DMS153 treated with DMSO at 0.1 percent for 48 hours (cell line): ENCODE measurements at regions not wholly inside any gene's neighbourhood (a gene's known extent, or its start where the extent isn't known, plus 50 kb on each side); places are given as distances from the start of the nearest gene placed in this dataset.
A peak's percentile ranks its signal among the peaks of the same experiment; 100 is the strongest.

ENCODE experiments used
- DNase-seq: peaks from one replicate; lab custom pipeline; 2025; ENCODE audit not compliant: unreplicated experiment; lab: John Stamatoyannopoulos, UW

DNA sequence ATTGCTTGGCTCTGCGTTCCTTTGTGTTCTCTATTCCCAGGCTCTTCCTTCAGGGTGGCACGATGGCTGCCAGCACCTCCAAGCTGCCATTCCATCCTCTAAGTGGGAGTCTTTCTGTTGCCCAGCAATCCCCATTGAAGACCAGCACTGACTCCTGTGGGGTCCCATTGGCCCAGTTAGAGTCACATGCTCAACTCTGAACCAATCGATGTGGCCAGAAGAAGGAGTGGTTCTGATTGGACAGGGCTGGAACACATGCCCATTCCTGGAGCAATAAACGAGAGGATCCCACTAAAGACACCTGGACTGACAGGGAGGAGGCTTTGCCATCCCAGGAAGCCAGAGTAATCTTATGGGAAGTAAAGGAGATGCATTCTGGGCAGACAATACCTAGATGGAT, 97.2 kb upstream of the IGSF21 start:
- DNase-seq: no peak

DNA sequence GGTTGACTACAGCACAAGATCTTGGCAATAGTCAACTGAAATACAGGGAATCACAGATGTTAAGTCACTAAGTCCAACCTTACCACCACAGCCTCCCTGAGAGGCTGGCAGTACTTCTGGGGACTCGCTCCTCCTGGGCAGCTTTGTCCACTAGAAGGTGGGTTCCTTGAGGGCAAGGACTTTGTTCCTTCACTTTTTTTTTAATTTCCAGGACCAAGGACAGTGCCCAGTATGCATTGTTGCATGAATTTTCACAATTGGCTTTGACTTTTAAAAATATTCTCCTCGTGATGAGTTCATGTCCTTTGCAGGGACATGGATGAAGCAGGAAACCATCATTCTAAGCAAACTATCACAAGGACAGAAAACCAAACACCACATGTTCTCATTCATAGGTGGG, 96.7 kb upstream of the IGSF21 start:
- no peak for DNase-seq

DNA sequence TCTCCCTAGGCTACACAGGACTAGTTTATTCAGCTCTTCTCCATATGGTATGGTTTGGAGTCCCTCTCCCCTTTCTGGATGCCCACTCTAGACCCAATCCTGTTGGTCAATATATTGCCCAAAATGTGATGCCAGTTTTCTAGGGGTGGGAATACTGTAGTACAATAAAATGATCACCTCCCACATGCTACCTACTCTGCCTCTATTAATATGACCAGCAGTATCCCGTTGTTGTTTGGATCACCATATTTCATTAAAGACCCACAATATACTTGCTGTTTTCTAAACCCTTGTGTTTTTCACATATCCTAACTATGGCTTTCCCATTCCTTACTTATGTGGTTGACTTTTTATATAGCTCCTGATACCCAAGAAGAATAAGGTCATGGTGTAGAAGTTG, 95.9 kb upstream of the IGSF21 start:
- no peak for DNase-seq

DNA sequence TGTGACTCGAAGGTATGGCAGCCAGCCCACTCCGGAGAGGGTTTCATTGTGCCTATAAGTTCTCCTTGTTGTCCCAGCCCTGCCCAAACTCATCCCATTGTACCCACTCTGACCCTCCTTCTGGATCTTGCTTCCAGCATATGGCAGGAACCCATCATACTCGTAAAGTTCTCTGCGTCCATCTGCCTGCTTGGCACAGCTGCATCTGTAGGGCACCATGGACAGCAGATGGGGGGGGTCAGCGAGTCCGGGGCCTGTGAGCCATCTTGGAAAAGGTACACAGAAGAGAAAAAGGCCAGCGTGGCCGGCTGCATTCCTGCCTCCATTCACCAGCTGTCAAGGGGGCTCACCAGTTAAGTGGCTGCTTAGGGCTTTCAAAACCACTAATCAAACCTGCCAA, 94.9 kb upstream of the IGSF21 start:
- no peak for DNase-seq

DNA sequence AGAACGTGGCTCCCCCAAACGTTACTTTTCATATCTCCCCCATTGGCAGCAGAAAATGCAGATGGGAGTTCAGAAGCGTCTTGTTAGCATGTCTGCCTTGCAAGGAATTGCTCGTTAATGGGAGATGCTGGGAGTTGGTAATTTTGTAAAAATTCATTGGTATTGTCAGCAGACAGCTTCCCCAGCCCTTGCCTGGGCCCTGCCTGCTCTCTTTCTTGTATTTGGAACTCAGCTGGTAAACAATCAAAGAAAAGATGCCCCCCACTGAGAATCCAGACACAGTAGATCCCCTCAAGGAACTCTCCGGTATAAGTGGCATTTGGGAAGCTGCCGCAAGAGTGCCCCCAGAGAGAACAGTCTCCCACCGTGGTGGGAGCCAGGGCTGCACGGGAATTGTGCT, 94.4 kb upstream of the IGSF21 start:
- no peak for DNase-seq

DNA sequence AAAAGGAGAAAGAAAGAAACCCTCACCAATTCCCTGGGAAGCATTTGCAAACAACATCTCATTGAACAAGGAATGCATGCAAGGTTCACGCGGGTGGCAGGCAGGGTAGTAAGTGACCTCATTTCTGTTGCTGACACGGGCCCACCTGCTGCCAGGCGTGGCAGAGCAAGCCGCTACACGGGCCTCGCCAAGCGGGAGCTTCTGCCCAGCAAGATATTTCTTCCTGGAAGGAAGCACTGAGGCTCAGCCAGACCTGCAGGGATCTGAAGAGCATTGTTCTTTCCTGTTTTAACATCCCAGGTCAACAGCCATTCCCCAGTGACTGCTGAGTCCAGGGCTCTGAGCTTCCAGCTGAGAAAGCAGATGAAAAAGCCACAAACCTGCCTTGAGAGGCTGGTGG, 91.9 kb upstream of the IGSF21 start:
- no peak for DNase-seq

DNA sequence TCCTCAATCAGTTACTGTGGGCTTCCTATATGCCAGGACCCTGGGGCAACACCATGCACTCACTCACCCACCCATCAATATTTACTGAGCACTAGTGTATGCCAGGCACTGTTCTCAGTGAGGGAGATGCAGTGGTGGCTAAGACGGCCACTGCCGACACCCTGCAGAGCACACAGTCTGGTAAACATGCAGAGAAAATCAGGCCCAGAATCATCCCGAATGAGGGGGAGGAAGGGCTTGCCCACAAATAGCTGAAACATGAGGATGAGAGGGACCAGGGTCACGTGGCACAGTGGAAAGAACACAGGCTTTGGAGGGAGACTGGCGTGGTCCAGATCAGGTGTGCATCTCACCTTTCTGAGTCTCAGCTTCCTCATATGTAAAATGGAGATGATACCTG, 89.2 kb upstream of the IGSF21 start:
- DNase-seq: no peak

DNA sequence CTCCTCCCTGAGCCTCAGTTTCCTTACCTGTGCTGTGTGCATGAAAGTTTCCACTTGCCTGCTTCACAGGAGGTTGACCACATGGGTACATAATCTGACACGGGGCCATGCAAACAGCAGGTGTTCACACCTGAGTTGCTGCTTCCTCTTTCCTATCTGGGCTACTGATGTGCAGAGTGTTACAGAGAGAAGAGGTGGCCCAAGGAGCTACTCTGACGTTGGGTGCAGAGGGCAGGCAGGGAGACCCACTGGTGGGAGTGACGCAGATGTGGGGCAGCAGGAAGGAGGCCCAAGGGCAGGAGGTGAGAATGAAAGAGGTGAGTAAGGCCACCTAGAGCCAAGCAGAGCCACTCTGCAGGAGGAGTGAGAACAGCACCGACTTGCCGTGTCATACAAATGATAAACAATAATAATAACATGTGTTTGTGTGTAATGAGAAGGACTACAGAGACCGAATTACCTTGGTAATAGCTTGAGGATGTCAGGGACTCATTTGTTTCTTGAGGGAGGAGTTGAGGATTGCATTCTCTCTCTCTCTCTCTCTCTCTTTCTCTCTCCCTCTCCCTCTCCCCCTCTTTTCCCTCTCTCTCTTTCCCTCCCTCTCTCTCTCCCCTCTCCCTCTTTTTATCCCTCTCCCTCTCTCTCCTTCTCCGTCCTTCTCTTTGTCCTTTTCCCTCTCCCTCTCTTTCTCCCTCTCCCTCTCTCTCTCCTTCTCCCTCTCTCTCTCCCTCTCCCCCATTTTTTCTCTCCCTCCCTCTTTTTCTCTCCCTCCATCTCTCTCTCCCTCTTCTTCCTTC, 87.4 kb upstream of the IGSF21 start:
- no peak for DNase-seq

DNA sequence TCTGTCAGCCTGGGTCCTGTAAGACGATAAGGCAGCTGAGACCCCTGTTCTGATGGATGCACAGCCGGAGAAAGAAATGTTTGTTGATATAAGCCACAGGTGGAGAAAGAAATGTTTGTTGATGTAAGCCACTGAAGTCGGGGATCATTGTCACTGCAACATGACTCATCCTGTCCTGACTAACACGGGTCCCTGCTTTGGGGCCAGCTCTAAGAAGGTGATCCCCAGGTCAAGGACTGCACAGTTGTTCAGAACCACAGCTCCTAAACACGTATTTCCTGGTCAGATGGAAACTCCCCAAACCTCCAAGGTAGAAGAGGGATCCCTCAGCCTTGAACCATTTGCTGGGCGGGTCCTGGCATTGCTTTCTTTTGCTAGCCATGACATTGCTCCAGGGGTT, 86.4 kb upstream of the IGSF21 start:
- DNase-seq: no peak

DNA sequence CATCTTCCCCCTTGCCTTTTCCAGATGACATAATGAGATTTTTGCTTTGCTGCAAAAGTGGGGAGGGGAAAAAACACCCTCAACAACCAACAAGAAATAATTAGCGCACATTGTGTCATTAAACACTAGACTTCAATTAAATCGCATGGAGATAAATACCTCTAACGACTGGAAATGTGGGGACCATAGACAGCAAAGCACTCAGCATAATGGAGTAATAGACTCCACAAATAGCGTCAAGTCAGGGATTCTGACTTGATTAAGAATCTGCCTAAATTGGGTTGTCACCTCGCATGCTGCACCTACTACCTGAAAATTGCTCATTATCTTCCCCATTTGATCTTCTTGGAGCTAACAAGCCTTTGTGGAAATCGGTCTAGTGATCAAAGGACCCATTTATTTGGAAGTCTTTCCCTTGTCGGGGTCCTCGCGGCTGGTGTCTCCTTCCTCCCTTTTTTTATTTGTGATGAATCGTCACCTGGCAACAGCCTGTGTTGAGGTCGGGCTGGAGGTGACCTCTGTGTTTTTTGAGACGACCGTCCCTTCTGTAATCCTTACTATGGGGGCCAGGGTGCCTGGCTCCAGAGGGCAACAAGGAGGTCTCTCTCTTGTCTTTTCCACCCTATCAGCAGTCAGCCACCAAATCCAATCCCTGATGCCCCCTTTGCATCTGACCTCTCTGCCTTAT, 75.3 kb upstream of the IGSF21 start:
- no peak for DNase-seq

DNA sequence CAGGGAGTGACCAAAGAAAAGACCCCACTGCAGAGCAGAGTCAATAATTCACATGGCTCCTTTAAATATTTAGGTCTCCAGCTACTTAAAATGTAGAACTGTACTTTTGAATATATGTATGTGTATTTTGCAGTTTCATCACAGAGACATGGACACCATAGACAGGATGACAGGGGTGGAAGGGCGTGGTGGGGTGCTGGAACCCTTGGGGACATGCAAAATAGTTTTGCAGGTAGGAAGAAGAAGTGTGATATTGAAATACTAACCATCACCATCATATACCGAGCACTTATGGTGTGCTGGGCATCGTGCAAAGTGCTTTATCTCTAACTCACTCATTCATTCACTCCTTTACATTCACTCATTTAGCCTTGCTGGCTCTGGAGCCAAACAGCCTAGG, 72.5 kb upstream of the IGSF21 start:
- no peak for DNase-seq

DNA sequence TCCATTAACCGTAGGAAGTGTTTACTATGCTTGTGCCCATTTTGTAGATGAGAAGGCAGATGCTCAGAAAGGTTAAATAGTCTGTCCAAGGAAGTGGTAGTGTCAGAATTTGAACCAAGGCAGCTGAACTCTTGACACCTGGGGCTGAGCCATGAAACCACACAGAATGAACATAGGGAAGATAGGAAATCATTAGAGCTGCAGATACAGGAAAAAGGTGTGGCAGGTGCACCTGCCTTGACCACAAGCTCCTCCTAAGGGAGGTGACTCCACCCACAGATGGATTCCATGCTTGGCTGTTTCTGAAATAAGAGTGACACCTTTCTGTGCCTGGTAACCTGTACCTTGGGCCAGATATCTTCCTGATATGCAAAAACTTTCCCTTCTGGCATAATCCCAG, 69.9 kb upstream of the IGSF21 start:
- peak; percentile 43 for DNase-seq

DNA sequence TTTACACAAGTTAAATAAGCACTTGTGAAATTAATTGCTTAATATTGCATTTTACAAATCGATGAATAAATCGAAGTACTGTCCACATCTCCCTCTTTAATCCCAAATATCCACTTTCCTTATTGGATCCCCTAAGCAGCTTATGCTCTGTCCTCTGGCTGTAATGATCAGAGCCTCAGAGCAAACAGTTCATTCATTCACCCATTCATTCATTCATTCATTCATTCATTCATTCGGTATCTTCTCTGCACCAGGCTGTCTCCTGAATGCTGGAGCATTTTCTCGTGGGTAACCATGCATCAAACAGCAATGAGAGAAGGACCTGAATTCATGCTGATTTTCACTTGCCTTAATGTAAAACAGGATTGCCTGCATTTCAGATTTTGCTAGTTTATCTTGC, 69.5 kb upstream of the IGSF21 start:
- DNase-seq: no peak

DNA sequence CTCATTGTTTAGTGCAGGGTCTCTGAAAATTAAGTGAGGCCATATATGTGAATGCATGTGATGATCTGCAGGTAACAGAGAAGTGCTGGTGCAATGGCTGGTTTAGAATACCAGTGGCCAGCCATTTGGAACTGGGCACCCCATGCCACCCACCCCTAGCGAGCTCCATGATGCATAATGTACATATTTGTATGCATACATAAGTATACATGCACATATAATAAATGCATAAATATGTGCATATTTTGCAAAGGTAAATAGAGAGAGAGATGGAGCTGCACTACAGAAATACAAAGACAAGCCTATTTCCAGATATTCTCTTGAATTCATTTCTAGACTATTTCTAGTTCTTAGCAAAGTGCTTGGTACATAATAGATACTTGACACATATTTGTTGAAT, 68.5 kb upstream of the IGSF21 start:
- no peak for DNase-seq

DNA sequence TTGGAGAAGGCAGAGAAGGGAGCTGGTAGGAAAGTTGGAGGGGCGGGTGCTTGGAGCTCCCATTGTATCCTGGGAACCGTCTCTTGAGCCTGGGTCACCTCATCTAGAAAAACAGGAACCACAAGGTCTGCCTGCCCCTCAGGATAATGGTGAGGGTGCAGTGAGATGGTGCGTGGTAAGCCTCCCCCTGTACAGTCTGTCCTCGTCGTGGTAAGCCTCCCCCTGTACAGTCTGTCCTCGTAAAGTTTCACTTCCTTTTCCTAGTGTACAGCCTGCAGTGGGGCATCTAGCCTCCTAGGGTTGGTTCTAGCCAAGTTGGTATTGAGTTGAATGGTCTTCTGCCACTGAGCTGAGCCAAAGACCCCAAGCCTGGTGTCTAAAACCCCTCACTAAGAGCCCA, 66.5 kb upstream of the IGSF21 start:
- DNase-seq: no peak

DNA sequence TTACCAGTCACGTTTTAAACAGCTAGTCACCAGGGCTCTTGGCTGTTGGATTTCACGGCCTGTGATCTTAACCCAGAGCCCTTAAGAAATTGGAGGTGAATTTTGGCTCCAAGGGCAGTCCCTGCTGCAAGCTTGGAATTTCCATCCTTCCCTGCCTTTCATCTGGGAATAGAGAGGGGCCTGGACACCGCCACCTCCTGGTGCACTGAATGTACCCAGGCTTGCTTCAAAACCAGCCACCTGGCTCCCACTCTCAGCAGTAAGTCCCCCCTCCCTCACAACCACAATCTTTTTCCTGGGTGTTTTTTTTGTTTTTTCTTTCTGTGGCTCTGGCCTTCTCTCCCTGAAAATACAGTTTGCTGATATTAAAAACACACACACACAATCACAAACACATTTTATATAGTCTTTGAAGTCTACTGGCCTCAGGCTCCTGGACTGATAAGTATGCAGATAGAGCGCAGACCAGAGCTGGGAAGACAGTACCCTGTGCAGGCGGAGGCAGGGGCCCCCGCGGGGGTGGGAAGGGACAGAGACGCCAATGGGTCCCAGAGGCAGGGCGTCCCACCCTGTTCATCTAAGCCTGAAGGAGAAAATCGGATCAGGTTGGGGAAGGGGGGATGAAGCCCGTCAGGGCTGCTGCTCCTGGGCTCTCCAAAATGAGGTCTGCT, 65.8 kb upstream of the IGSF21 start:
- DNase-seq: no peak

DNA sequence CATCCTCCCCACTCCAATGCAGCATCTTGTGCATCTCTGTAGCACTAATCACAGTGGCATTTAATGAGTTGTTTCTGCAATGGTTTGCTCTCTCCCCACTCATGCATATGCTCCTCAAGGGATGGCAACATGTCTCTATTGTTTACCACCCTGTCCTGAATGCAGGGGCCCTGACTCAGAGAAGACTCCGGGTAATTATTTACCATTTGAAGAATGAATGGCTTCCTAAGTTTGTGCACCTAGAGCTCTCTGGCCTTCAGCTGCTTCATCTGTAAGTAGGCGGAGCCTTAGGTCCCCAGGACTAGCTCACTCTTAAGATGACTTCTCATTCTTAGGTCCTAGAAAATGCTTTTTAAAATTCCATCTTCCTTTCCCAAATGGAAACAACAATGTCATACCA, 63.7 kb upstream of the IGSF21 start:
- no peak for DNase-seq

DNA sequence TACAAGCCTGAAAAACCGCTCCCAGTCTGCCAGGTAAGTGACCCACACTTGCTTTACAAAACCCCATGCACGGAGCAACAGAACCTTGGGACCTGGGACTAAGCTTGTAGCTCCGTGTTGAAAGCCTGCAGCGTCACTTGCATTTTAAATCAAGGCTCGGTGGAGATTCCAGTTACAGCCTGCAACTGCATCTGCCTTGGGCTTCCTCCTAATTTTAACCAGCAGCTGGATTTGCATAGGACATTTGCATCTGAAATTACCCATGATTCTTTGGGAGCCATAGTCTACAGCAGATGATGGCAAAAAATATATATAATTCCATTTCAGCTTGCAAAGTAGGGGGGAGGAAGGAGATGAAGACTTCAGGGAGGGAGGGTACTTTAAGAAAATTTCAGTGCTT, 62.4 kb upstream of the IGSF21 start:
- DNase-seq: no peak

DNA sequence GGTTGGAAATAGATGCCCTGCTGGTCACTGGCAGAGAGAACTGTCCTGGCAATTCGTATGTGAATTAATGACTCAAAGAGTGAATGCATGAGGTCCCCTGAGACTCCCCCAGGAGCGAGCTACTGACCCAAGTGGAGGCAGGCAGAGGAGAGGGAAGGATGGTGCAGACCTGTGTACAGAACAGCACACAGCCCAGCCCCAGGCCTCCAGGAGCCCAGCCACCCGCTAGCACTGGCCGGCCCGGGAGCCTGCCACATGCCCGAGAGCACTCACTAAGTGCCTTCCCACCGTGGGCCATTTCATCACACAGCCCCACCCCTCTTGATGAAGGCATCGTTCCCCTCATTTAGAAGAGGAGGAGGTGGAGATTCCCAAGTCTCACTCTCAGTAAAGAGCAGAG, 62.0 kb upstream of the IGSF21 start:
- DNase-seq: no peak

DNA sequence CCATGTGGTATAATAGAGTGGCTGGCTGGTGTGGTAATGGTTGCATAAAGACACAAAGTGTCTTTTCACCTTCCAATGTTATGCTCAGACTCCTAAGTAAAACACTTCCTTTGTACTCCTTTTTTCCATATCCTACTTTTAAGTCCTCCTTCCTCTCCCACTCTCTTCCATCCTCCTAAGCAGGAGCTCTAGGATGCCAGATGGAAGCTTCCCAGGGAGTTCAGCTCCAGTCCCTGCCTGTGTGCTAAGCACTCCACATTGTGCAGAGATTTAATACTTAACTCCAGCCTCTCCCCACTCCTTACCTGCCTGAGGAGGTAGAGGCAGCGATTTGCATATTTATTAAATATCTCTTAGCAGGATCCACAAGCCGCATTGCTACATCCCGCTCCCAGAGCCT, 60.5 kb upstream of the IGSF21 start:
- no peak for DNase-seq

DNA sequence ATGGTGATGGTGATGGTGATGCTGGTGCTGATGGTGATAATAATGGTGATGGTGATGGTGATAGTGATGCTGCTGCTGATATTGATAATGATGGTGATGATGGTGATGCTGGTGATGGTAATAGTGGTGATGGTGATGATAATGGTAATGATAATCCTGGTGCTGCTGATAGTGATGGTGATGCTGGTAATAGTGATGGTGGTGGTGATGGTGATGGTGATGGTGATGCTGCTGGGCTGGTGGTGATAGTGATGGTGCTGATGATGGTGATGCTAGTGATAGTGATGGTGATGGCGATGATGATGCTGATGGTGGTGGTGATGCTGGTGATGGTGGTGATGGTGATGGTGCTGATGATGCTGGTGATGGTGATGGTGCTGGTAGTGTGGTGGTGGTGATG, 58.4 kb upstream of the IGSF21 start:
- no peak for DNase-seq

DNA sequence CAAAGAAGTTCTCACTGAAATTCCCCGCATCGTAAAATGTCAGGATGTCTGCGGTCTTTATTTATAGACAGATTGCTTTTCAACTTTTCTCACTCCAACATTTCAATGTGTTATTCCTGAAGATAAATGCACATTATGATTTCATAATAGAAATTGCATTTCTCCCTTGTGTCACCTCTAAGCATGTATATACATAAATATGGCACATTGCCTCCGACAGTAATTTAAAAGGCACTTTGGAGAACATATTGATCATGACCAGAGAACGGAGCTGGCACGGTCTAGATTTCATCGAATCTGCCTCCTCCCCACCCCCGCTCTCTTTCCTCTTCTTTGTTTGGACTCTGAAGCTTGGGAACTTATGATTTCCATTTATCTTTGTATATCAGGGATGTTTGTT, 54.9 kb upstream of the IGSF21 start:
- no peak for DNase-seq
